OCI-LY3 (cell line): ENCODE measurements at regions not wholly inside any gene's neighbourhood (a gene's known extent, or its start where the extent isn't known, plus 50 kb on each side); places are given as distances from the start of the nearest gene placed in this dataset.

ENCODE experiments used
- EZH2phosphoT487 ChIP-seq: fragments of 200-600 bp; shearing (Covaris generic); IDR thresholded peaks from 2 replicates; pipeline ENCODE4 v1.6.1; 2018; ENCODE audit warnings: antibody characterized with exemption, mixed run types, low read depth
- TF ChIP-seq, protein P1 (sequence below): fragments of 200-600, 300-600 bp; sonication (generic); IDR thresholded peaks from 2 replicates; pipeline ENCODE4 v1.5.1; 2014; ENCODE audit warnings: antibody characterized with exemption, low read length, low read depth

DNA sequence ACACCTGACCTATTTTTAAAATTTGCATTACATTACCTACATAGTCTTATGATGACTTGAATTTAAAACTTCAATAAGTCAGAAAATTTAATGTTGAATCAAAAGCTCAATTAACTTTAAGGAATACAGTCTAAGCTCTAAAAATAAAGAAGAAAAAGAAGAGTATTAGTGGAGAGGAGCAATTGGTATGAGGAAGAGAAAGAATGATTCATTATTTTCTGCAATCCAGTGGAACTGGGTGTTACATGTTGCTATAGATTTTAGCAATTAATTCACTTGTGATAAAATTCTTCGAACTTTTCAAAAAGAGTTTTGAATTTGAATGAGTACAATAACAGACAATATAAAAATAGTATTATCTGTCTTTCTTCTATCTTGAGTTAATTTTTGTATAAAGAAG is 158.9 kb upstream of the POT1 start:
- TF ChIP-seq, protein P1, sequence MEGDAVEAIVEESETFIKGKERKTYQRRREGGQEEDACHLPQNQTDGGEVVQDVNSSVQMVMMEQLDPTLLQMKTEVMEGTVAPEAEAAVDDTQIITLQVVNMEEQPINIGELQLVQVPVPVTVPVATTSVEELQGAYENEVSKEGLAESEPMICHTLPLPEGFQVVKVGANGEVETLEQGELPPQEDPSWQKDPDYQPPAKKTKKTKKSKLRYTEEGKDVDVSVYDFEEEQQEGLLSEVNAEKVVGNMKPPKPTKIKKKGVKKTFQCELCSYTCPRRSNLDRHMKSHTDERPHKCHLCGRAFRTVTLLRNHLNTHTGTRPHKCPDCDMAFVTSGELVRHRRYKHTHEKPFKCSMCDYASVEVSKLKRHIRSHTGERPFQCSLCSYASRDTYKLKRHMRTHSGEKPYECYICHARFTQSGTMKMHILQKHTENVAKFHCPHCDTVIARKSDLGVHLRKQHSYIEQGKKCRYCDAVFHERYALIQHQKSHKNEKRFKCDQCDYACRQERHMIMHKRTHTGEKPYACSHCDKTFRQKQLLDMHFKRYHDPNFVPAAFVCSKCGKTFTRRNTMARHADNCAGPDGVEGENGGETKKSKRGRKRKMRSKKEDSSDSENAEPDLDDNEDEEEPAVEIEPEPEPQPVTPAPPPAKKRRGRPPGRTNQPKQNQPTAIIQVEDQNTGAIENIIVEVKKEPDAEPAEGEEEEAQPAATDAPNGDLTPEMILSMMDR = no peak
- TF ChIP-seq EZH2phosphoT487 = no peak
